A673 (cell line): ENCODE measurements at regions not wholly inside any gene's neighbourhood (a gene's known extent, or its start where the extent isn't known, plus 50 kb on each side); places are given as distances from the start of the nearest gene placed in this dataset.

Source experiments
- BruUV-seq: library from RNA; stranded (reverse); fragments of 400-500 nt; replicated peaks from 2 replicates; lab custom pipeline; 2021; lab: Mats Ljungman, UMichigan
- CTCF ChIA-PET: fragments of 300-600 bp; sonication (Branson Sonifier 250); formaldehyde crosslinking; loops from one replicate; lab custom pipeline; 2022; ENCODE audit warnings: antibody characterized with exemption; lab: Charles Lee
- POLR2A ChIA-PET: fragments of 300-600 bp; sonication (Branson Sonifier 250); formaldehyde crosslinking; loops from one replicate; lab custom pipeline; 2022; ENCODE audit warnings: antibody characterized with exemption; ENCODE audit not compliant: low non-redundant PET; lab: Charles Lee
- DNase-seq: peaks from one replicate; pipeline ENCODE4 v3.0.0-alpha.2; 2015; ENCODE audit warnings: low spot score
- H3K27ac ChIP-seq: fragments of 200-600 bp; sonication (generic); 2 replicates; pipeline ENCODE4 v1.5.1; 2016; ENCODE audit warnings: mixed run types, low read depth, mild to moderate bottlenecking, mixed read lengths, antibody characterized with exemption, low read length; ENCODE audit not compliant: poor library complexity, severe bottlenecking
- H3K27me3 ChIP-seq: fragments of 200-600 bp; sonication (generic); replicated peaks from 2 replicates; pipeline ENCODE4 v1.6.1; 2017; ENCODE audit warnings: mixed run types, low read depth, mild to moderate bottlenecking, mixed read lengths, antibody characterized with exemption, low read length; ENCODE audit not compliant: insufficient read depth, poor library complexity
- H3K36me3 ChIP-seq: fragments of 200-600 bp; sonication (generic); 2 replicates; pipeline ENCODE4 v1.6.1; 2016; ENCODE audit warnings: mixed run types, mild to moderate bottlenecking, mixed read lengths, antibody characterized with exemption, low read length; ENCODE audit not compliant: insufficient read depth, poor library complexity, severe bottlenecking
- H3K4me1 ChIP-seq: fragments of 200-600 bp; sonication (generic); 2 replicates; pipeline ENCODE4 v1.6.1; 2017; ENCODE audit warnings: mixed run types, mild to moderate bottlenecking, mixed read lengths, antibody characterized with exemption, low read length; ENCODE audit not compliant: insufficient read depth, poor library complexity, severe bottlenecking
- H3K4me3 ChIP-seq: fragments of 200-600 bp; sonication (generic); 2 replicates; pipeline ENCODE4 v1.5.1; 2016; ENCODE audit warnings: low read depth, mixed run types, mild to moderate bottlenecking, mixed read lengths, low read length; ENCODE audit not compliant: poor library complexity, severe bottlenecking
- H3K9me3 ChIP-seq: fragments of 200-600 bp; sonication (generic); 2 replicates; pipeline ENCODE4 v1.6.1; 2016; ENCODE audit warnings: mixed run types, low read depth, mild to moderate bottlenecking, mixed read lengths, antibody characterized with exemption, low read length; ENCODE audit not compliant: poor library complexity, severe bottlenecking
- EZH2 ChIP-seq: fragments of 200-600 bp; sonication (generic); IDR thresholded peaks from 2 replicates; pipeline ENCODE4 v1.6.1; 2017; ENCODE audit warnings: borderline replicate concordance, low read depth, mild to moderate bottlenecking, mixed read lengths, antibody characterized with exemption, low read length; ENCODE audit not compliant: poor library complexity, severe bottlenecking
- intact Hi-C: fragments of 100-400 bp; cut with micrococcal nuclease; formaldehyde crosslinking; loops from one replicate; pipeline ENCODE4 v1.10.0; 2022; ENCODE audit not compliant: unreplicated experiment
- TF ChIP-seq, protein P1 (sequence below): fragments of 300-800, 200-600 bp; sonication (generic); conservative IDR thresholded peaks from 2 replicates; pipeline ENCODE4 v1.5.1; 2017; ENCODE audit warnings: low read depth, mild to moderate bottlenecking, antibody characterized with exemption, low read length, moderate library complexity, mixed read lengths

DNA sequence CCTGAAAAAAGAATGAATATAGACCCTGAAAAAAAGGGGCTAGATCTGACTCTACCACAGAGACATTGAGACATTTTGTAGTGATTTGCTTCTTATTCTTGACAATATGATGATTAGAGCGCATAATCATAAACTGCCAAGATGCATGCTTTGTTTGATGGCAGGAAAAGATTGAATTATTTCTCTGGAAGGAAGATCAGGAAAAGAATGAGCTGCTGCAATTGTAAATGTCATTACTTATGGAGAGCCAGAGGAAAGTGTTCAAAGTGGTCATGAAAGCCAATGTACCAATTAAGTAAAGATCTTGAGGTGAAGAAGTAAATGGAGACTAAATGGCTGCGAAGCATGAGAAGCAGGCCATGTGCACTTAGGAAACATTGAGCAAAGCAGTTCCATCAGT is 126.4 kb upstream of the NXPH2 start:
- BruUV-seq: no TSS peak
- intact Hi-C loops: no loop called here

GRCh38 chr2:138902239-138902871 is 122.2 kb upstream of the NXPH2 start:
- ChIA-PET POLR2A (no interaction called here), CTCF (no interaction called here)
- no peaks in the 10 kb centered on the region for H3K4me1 ChIP-seq
- no peak overlapping the region for H3K4me3 ChIP-seq
- intact Hi-C loops: no loop called here
- BruUV-seq: no TSS peak
- no peak overlapping the region for H3K27ac ChIP-seq
- no peak for DNase-seq
- no peaks in the 10 kb centered on the region for H3K27me3 ChIP-seq
- TF ChIP-seq, protein P1, sequence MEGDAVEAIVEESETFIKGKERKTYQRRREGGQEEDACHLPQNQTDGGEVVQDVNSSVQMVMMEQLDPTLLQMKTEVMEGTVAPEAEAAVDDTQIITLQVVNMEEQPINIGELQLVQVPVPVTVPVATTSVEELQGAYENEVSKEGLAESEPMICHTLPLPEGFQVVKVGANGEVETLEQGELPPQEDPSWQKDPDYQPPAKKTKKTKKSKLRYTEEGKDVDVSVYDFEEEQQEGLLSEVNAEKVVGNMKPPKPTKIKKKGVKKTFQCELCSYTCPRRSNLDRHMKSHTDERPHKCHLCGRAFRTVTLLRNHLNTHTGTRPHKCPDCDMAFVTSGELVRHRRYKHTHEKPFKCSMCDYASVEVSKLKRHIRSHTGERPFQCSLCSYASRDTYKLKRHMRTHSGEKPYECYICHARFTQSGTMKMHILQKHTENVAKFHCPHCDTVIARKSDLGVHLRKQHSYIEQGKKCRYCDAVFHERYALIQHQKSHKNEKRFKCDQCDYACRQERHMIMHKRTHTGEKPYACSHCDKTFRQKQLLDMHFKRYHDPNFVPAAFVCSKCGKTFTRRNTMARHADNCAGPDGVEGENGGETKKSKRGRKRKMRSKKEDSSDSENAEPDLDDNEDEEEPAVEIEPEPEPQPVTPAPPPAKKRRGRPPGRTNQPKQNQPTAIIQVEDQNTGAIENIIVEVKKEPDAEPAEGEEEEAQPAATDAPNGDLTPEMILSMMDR: no peak
- no peak for TF ChIP-seq EZH2
- H3K9me3 ChIP-seq: no peaks in the 10 kb centered on the region
- H3K36me3 ChIP-seq: no peaks in the 10 kb centered on the region

More for the DNA sequence above, 126.4 kb upstream of the NXPH2 start:
- no peaks in the 10 kb centered on the region for H3K27me3 ChIP-seq
- no peaks in the 10 kb centered on the region for H3K9me3 ChIP-seq
- TF ChIP-seq, protein P1: no peak
- TF ChIP-seq EZH2: no peak
- ChIA-PET CTCF (no interaction called here), POLR2A (interaction anchor here (0.5 kb wide), 1 partner anchor 1418 kb away, joined by 3 read pairs; no protein-coding TSS in a partner anchor)
- DNase-seq: no peak
- no peaks in the 10 kb centered on the region for H3K36me3 ChIP-seq
- H3K27ac ChIP-seq: no peak overlapping the region
- H3K4me3 ChIP-seq: no peak overlapping the region
- H3K4me1 ChIP-seq: no peaks in the 10 kb centered on the region

DNA sequence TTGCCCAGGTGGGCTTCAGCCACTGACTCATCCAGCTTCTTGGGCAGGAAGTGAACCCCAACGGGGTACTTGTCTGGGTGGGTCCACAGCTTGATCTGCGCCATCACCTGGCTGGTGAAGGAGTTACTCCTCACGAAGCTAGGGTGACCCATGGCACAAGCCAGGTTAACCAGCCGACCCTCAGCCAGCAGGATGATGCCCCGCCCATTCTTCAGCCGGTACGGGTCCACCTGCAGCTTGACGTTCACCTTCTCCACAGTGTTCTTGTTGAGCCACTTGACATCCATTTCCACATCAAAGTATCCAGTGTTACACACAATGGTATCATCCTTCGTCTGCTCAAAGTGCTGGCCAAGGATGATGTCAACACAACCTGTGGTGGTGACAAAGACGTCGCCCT is 121.3 kb upstream of the NXPH2 start:
- POLR2A ChIA-PET: no interaction called here
- no peak for TF ChIP-seq EZH2
- TF ChIP-seq, protein P1: no peak
- Histone ChIP-seq H3K4me3 (no peak overlapping the region), H3K36me3 (no peaks in the 10 kb centered on the region), H3K9me3 (no peaks in the 10 kb centered on the region), H3K4me1 (no peaks in the 10 kb centered on the region), H3K27ac (no peak overlapping the region), H3K27me3 (no peaks in the 10 kb centered on the region)
- no peak for DNase-seq
- CTCF ChIA-PET: no interaction called here
- BruUV-seq: no TSS peak
- intact Hi-C loops: no loop called here
